ENCODE measurements at regions not wholly inside any gene's neighbourhood (a gene's known extent, or its start where the extent isn't known, plus 50 kb on each side); places are given as distances from the start of the nearest gene placed in this dataset.
"Not testable (repeated sequence)": the region's sequence is repeated elsewhere in the genome, so short reads cannot be mapped to it uniquely, and the experiment has no call there.

DNA sequence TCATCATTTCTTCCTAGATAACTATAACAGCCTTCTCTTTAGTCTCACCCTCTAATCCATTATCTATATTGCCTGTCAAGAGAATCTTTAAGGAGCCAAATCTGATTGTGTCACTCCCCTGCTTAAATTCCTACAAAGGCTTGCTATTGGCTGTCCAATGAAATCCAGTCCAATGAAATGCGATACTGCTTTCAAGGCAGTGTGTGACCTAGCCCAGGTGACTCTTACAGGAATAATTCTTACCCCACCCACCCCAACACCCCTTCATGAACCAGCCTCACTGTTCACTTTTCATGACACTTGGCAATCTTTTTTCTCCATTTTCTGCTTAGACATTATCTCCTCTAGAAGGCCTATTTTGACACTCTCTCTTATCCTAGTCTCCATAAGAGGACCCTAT lies 163.3 kb upstream of the MARCKS start:
- no peak for ATAC-seq
- H3K9me3 Mint-ChIP-seq: no peaks in the 10 kb centered on the region
- no peak overlapping the region for H3K4me3 Mint-ChIP-seq
- no peak for DNase-seq
- no peaks in the 10 kb centered on the region for H3K27me3 Mint-ChIP-seq
- no peaks in the 10 kb centered on the region for H3K4me1 Mint-ChIP-seq
- H3K27ac Mint-ChIP-seq: no peak overlapping the region

DNA sequence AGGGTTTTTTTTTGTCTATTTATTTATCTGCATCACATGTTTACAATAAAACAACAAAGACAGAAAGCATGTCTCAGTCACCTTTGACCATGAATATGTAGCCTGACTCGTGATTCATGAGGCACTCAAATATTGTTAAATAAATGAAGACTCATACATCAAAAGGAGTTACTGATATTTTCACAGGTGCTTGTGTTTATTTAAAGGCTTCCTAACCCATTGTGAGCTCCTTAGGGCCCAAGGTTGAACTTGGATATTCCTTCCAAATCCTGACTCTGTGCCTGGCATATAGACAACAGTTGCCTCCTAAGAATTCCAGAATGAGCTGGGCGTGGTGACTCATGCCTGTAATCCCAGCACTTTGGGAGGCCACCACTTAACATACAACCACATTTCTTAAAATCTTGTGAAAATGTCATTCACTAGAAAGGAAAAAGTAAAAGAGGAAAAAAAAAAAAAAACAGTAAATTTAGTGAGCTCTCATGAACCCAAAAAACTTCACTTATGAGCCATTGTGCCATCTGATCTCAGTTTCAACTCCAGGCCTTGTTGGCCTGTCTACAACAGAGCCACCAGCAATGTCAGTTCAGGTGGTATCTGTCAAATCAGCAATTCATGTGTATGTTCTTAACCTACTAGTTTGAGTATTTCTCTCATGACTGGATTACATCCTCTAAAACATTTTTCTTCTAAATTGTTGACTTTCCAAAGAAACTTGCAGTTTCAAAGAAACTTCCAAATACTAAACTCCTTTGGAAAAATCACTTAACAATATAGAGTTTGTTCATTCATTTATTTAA lies 162.7 kb upstream of the MARCKS start:
- H3K27ac Mint-ChIP-seq: no peak overlapping the region
- no peaks in the 10 kb centered on the region for H3K4me1 Mint-ChIP-seq
- no peaks in the 10 kb centered on the region for H3K27me3 Mint-ChIP-seq
- ATAC-seq (no peak), DNase-seq (no peak)
- no peaks in the 10 kb centered on the region for H3K9me3 Mint-ChIP-seq
- no peak overlapping the region for H3K4me3 Mint-ChIP-seq

DNA sequence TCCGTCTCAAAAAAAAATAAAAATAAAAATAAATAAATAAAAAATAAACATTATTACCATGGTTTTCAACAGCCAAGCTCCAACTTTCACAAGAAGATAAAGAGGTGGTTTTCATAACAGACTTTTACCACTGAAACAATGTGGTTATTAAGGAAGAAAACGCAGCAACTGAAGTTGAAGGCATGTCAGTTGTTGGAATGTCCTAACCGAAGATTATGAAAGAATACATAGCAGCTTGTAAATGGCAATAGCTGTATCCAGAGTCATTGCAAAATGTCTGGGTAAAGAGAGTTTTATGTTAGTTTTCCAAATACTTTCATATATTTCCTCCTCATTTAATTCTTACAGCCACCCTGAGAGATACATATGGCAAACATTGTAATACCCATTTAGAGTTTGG lies 161.6 kb upstream of the MARCKS start:
- Mint-ChIP-seq H3K4me1 (no peaks in the 10 kb centered on the region), H3K4me3 (no peak overlapping the region), H3K27ac (no peak overlapping the region), H3K27me3 (no peaks in the 10 kb centered on the region), H3K9me3 (no peaks in the 10 kb centered on the region)
- DNase-seq (no peak), ATAC-seq (no peak)

DNA sequence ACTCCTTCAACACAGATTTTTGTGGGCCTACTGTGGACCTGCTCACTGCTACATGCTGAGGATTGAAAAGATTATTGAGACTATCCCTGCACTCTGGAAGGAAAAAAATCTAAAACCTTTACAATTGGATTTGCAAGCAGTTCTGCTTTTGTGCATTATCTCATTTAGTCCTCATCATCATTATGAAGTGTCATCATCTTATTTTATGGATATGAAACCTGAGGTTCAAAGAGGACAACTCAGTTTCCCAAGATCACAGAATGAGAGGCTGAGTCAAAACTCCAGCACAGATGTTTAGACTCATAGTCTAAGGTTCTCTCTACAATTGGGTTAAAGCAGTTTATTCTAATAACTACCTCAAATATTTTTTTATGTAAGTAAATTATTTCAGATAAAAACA lies 160.2 kb upstream of the MARCKS start:
- no peak overlapping the region for H3K4me3 Mint-ChIP-seq
- no peaks in the 10 kb centered on the region for H3K27me3 Mint-ChIP-seq
- H3K9me3 Mint-ChIP-seq: no peaks in the 10 kb centered on the region
- no peak overlapping the region for H3K27ac Mint-ChIP-seq
- H3K4me1 Mint-ChIP-seq: no peaks in the 10 kb centered on the region
- ATAC-seq: no peak
- DNase-seq: no peak

GRCh38 chr6:113697632-113698410 lies 159.3 kb upstream of the MARCKS start:
- H3K9me3 Mint-ChIP-seq: peaks cover 0 to 5% of the 10 kb centered on the region in 2 donors
- no peaks in the 10 kb centered on the region for H3K27me3 Mint-ChIP-seq
- ATAC-seq: no peak
- H3K27ac Mint-ChIP-seq: no peak overlapping the region
- no peak overlapping the region for H3K4me3 Mint-ChIP-seq
- no peaks in the 10 kb centered on the region for H3K4me1 Mint-ChIP-seq
- DNase-seq: no peak

DNA sequence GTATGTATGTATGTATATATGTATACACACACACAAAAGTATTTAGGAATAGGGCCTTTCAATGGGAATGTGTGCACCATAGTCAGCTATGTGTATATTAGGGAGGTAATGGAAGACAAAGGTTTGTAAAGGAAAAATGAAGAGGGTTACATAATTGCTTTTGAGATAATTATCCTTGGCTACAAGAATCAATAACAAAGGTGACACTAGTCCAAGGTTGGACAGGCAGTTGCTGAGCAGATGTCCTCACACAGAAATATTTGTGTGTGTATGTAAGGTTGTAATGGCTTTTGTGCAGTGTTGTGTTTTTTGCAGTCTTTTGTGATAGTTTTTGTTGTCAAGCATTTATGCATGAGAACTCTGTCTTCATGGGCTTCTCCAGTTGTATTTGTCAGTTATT lies 157.9 kb upstream of the MARCKS start:
- no peak for DNase-seq
- Mint-ChIP-seq H3K27ac (no peak overlapping the region), H3K4me1 (no peaks in the 10 kb centered on the region), H3K4me3 (no peak overlapping the region), H3K27me3 (no peaks in the 10 kb centered on the region), H3K9me3 (peaks cover 0 to 5% of the 10 kb centered on the region in 2 donors)
- ATAC-seq: no peak

GRCh38 chr6:113701552-113702254 lies 155.4 kb upstream of the MARCKS start:
- ATAC-seq: no peak
- no peaks in the 10 kb centered on the region for H3K4me1 Mint-ChIP-seq
- H3K4me3 Mint-ChIP-seq: no peak overlapping the region
- H3K27me3 Mint-ChIP-seq: no peaks in the 10 kb centered on the region
- no peak for DNase-seq
- no peak overlapping the region for H3K27ac Mint-ChIP-seq
- H3K9me3 Mint-ChIP-seq: peaks cover 0 to 5% of the 10 kb centered on the region in 2 donors

GRCh38 chr6:113707194-113707593 lies 150.0 kb upstream of the MARCKS start:
- Mint-ChIP-seq H3K27ac (no peak overlapping the region), H3K27me3 (no peaks in the 10 kb centered on the region), H3K4me1 (no peaks in the 10 kb centered on the region), H3K9me3 (peaks cover 0 to 5% of the 10 kb centered on the region in 2 donors), H3K4me3 (no peak overlapping the region)
- DNase-seq (no peak), ATAC-seq (no peak)

DNA sequence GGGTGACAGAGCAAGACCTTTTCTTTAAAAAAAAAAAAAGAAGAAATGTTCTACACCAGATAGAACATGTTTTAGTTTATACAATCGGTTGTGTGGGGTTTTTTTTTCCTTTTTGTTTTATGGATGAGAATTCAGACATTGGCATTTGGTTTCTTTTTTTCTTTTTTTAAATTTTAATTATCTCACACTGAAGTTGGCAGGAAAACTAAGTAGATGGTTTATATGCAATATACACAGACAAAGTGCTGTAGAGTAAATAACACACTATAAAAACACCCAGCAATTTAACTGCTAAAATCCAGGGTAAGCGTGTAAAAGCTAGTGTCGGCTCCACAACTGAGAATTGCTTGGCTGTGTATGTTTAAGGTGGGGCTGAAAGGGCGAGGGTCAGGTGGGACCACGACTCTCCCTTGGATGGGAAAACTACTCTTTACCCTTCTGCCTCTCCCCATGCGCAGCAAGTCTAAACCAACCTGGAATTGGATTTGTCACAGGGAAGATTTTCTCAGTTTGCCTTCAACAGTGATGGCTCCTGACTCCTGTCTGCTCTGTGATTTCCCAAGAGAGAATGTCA lies 147.1 kb upstream of the MARCKS start:
- H3K27me3 Mint-ChIP-seq: peaks cover 2% of the 10 kb centered on the region
- H3K9me3 Mint-ChIP-seq: peaks cover 0 to 2% of the 10 kb centered on the region in 2 donors

DNA sequence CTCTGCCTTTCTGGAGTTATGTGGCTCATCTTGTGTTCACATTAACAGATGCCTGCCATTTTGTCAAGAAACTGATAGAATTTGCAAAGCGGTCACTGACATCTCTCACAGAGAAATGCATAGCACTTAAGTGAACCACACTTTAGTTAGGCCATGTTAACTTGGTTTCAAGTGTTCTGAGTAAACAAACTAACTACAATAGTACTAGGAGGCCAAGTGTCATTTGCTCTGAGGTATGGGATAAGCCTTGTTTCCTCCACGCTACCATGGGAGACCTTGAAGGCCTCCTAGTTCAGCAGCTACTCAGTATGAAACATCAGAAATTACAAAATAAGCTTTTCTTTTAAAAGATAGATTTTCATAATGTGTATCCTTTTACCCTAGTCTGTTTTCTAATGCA lies 143.5 kb upstream of the MARCKS start:
- DNase-seq (no peak), ATAC-seq (no peak)
- Mint-ChIP-seq H3K4me3 (no peak overlapping the region), H3K27me3 (peaks cover 16% of the 10 kb centered on the region), H3K27ac (no peak overlapping the region), H3K4me1 (no peaks in the 10 kb centered on the region), H3K9me3 (peaks cover 0 to 7% of the 10 kb centered on the region in 2 donors)

More for the DNA sequence above, 147.1 kb upstream of the MARCKS start:
- H3K4me1 Mint-ChIP-seq: no peaks in the 10 kb centered on the region
- H3K27ac Mint-ChIP-seq: peak overlapping the region in 1 of 2 donors; percentile 27
- no peak overlapping the region for H3K4me3 Mint-ChIP-seq
- ATAC-seq: no peak
- DNase-seq: no peak

DNA sequence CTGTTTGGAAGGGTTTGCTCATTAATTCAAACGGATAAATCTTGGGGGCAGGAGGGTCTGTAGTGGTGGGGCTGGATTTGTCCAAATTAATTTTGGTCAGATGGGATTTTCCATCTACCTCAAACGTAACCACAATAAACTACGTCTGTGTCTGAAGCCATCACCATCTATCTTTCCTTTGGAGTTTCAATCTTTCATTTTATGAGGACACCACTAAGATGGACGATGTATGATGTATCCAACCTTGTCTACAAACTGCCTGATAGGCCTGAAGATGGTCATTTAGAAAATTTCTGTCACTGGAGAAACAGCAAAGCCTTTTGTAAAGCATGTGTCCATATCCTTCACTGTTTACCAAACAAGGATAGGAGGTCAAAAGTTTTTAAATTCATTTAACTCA lies 138.6 kb upstream of the MARCKS start:
- no peak for DNase-seq
- Mint-ChIP-seq H3K4me3 (no peak overlapping the region), H3K27ac (no peak overlapping the region), H3K27me3 (peaks cover 27% of the 10 kb centered on the region), H3K9me3 (peaks cover 0 to 7% of the 10 kb centered on the region in 2 donors), H3K4me1 (no peaks in the 10 kb centered on the region)
- ATAC-seq: no peak

DNA sequence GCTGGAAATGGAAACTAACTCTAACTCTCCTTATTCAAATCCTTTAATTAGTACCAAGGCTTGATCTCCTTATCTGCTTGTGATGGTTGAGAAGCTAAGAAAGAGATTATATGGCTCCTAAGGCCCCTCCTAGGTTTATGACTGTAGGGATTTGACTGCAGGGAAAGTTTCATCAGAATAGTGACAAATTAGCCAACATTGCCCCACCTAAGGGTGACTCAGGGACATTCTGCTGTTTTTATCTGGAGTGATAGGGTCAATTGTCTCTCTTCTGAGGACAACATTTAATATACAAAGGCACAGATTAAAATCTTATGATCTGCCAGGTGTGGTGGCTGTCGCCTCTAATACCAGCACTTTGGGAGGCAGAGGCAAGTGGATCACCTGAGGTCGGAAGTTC lies 138.1 kb upstream of the MARCKS start:
- Mint-ChIP-seq H3K9me3 (peaks cover 0 to 7% of the 10 kb centered on the region in 2 donors), H3K4me3 (no peak overlapping the region), H3K4me1 (no peaks in the 10 kb centered on the region), H3K27ac (no peak overlapping the region), H3K27me3 (peaks cover 27% of the 10 kb centered on the region)
- no peak for DNase-seq
- ATAC-seq: no peak

- DNase-seq (no peak), ATAC-seq (no peak)
- Mint-ChIP-seq H3K9me3 (peaks cover 0 to 7% of the 10 kb centered on the region in 2 donors), H3K27me3 (peaks cover 27% of the 10 kb centered on the region), H3K27ac (no peak overlapping the region), H3K4me1 (no peaks in the 10 kb centered on the region), H3K4me3 (no peak overlapping the region)
Observed at GRCh38 chr6:113719545-113719944, 137.6 kb upstream of the MARCKS start.

- ATAC-seq (no peak), DNase-seq (no peak)
- Mint-ChIP-seq H3K4me3 (no peak overlapping the region), H3K27me3 (peaks cover 11% of the 10 kb centered on the region), H3K4me1 (no peaks in the 10 kb centered on the region), H3K9me3 (no peaks in the 10 kb centered on the region), H3K27ac (no peak overlapping the region)
Observed at GRCh38 chr6:113723182-113723581, 134.0 kb upstream of the MARCKS start.

- not testable (repeated sequence) for H3K27ac Mint-ChIP-seq, H3K9me3 Mint-ChIP-seq, H3K27me3 Mint-ChIP-seq, H3K4me1 Mint-ChIP-seq, ATAC-seq, DNase-seq, H3K4me3 Mint-ChIP-seq
Observed at GRCh38 chr6:113724927-113725326, 132.2 kb upstream of the MARCKS start.

All from stimulated activated naive CD8-positive, alpha-beta T cell treated with anti-CD3 and anti-CD28 coated beads, Interleukin-15, amount 100 ng/mL, for 72 hours (primary cell).